SW 1271 (cell line): ENCODE measurements at regions not wholly inside any gene's neighbourhood (a gene's known extent, or its start where the extent isn't known, plus 50 kb on each side); places are given as distances from the start of the nearest gene placed in this dataset.
"Not testable (repeated sequence)": the region's sequence is repeated elsewhere in the genome, so short reads cannot be mapped to it uniquely, and the experiment has no call there.

Experiments used
- DNase-seq, 2 experiments: peaks; one replicate each; lab custom pipeline; 2025; lab: John Stamatoyannopoulos, UW

- peak in 1 of 2 experiments; percentile 18 for DNase-seq
These were observed 248.0 kb downstream of the ZNF92 start for GRCh38 chr7:65621580-65622201.

- not testable (repeated sequence) for DNase-seq
These were observed 241.6 kb upstream of the VKORC1L1 start for GRCh38 chr7:65631236-65631635.

DNA sequence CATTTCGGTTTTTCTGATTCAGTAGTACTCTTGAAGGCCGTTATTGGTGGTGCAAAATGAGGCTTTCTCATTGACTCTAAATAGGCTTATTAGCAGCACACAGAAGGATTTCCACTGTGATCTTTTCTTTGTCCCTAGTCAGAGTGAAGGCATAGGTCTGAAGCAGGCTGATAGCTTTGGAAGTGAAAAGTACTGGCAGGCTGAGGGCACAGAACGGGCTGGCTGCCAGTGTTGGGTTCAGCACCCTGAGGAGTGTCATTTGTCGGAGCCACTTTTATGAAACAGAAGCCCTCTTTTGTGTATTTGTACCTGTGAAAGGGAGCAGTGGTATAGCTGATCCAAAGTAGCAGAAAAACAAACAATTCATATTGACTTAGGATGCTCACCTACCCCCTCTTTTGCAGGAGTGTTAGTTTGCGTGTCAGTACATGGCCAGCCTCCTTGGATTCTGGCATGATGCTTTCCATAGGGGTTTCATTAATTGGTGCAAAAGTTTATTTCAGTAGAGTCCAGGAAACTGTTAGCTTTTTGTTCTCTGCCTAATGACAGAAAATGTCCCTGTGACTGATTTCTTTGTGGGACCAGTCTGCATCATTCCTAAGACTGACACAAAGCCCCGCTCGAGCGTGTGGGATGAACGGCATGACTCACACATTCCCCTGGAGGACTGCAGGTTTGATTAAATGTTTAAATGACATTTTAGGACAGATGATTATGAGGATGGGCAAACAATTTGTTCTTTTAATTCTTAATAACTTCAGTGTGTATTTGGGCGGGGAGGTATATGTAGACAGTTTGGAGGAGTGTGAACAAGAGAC, 239.1 kb upstream of the VKORC1L1 start:
- DNase-seq: not testable (repeated sequence)

DNA sequence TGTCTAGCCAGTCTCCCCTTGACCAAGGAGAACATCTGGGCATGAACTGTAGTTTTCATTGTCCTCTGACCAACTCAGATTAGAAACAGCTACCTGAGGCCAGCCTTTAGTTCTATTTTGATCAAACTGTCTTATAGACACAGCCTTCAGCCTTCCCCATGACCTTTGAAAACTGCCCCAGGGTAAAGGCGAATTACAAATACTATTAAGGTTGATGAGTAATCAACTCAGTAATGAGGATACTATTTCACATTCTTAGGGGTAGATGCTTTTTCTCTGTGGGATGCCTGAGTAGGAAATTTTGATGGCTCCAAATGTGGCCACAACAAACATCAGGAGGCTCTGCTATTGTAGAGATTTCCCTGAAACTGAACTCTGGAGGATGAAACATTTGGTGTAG, 234.0 kb upstream of the VKORC1L1 start:
- DNase-seq: not testable (repeated sequence)

- not testable (repeated sequence) for DNase-seq
These were observed 233.2 kb upstream of the VKORC1L1 start for GRCh38 chr7:65639717-65640116.

DNA sequence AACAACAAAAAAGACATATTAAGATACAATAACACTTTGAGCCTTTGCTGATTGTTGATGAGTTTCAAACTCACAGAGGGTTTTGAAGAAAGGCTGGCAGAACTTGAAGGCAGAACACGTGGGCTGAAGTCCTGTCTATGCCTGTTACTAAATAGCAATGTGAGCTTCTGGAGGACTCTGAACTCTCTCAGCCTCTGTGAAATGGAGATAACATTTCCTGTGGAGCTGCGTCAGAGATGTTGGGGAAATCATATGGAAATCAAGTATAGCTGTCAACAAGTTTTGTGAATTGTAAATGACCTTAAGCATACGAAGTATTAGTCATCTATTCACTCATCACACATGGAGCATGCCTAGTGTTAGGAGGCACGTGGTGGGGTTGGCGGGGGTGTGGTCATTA, 229.4 kb upstream of the VKORC1L1 start:
- not testable (repeated sequence) for DNase-seq

- DNase-seq: not testable (repeated sequence)
These were observed 225.5 kb upstream of the VKORC1L1 start for GRCh38 chr7:65647153-65647964.

GRCh38 chr7:65651174-65651573, 221.7 kb upstream of the VKORC1L1 start:
- not testable (repeated sequence) for DNase-seq

GRCh38 chr7:65651826-65652592, 220.9 kb upstream of the VKORC1L1 start:
- not testable (repeated sequence) for DNase-seq

- not testable (repeated sequence) for DNase-seq
These were observed 220.2 kb upstream of the VKORC1L1 start for GRCh38 chr7:65652669-65653068.

GRCh38 chr7:65656494-65657188, 216.2 kb upstream of the VKORC1L1 start:
- not testable (repeated sequence) for DNase-seq

- DNase-seq: not testable (repeated sequence)
These were observed 189.5 kb upstream of the VKORC1L1 start for GRCh38 chr7:65683362-65683761.

- not testable (repeated sequence) for DNase-seq
These were observed 173.7 kb upstream of the VKORC1L1 start for GRCh38 chr7:65699026-65699714.

GRCh38 chr7:65699715-65700356, 173.0 kb upstream of the VKORC1L1 start:
- DNase-seq: not testable (repeated sequence)

GRCh38 chr7:65719123-65719798, 153.6 kb upstream of the VKORC1L1 start:
- DNase-seq: not testable (repeated sequence)

GRCh38 chr7:65722361-65722792, 150.5 kb upstream of the VKORC1L1 start:
- DNase-seq: peak in 1 of 2 experiments; percentile 12

DNA sequence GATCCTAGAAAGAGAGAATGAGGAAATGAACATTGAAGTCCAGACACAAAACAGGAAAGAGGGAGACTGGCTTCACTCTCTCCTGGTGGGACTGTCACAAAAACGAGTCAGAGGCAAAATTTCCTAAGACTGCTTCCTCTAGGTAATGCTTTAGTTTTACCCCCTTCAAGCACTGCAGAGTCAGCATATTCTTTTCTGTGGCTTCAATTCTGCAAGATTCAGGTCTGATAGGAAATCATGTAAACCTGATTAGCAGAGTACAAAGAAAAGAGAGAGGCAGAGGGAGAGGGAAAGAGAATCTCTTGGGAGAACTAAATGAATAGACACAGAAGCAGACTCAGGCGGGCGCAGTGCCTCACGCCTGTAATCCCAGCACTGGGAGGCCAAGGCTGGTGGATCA, 145.7 kb upstream of the VKORC1L1 start:
- not testable (repeated sequence) for DNase-seq

DNA sequence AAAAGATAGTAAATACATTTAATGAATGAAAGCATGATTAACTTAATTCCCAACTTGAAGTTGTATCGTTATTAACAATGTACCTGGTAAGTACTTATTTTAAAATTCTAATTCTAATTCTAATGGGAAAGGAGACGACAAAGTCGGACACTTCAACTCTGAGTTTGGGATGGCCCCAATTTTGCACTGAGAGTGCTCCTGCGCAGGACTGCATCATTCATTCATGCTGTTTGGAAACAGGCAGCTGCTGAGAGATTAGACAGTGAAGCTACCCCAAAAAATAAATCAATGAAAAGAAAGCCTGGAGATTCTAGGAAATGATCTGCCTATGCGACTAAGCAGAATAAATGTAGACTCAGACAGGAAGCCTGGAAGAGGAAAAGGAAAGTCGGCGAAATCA, 141.7 kb upstream of the VKORC1L1 start:
- no peak for DNase-seq

DNA sequence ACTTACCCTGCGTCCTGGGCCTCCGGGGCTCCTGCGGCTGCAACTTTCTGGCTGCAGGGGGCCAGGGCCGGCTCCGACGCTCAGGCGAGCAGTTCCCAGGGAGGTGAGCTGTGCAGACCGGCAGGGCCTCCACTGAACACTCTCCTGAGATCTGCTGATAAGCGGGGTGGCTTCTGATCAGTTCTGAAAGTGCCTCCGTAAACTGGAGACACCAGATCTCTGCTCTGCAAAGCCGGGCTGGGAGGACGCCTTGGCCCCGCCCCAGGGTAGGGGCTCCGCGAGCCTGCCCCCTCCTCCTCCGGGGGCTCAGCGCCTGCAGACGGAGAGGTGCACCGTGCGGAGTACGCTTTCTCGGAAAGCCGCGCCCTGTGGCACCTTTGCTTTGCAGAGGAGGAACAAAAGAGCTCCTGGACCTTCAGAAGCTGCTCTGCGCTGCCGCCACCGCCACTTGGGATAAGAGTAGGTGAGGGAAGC, 141.3 kb upstream of the VKORC1L1 start:
- DNase-seq: no peak
